Lower leg skin (tissue), 4 donors: ENCODE measurements at regions not wholly inside any gene's neighbourhood (a gene's known extent, or its start where the extent isn't known, plus 50 kb on each side); places are given as distances from the start of the nearest gene placed in this dataset.

Experiments used
- DNase-seq, 2 donors: peaks; one replicate each; pipeline ENCODE4 v3.0.0-alpha.2; 2019; ENCODE audit warnings: low spot score in 2 of 2
- H3K4me3 ChIP-seq: fragments of 200-600 bp; sonication (generic); 2 replicates; pipeline ENCODE4 v1.5.1; 2017; ENCODE audit warnings: mild to moderate bottlenecking, low read depth; ENCODE audit not compliant: poor library complexity, severe bottlenecking
- POLR2A ChIP-seq, 2 donors: fragments of 450-650 bp; IDR thresholded peaks; one replicate each; pipeline ENCODE4 v1.6.1; 2016 to 2017; ENCODE audit warnings: antibody characterized with exemption in 2 of 2, mild to moderate bottlenecking in 1 of 2, moderate library complexity in 1 of 2
- WGBS, 2 donors: methylation state at CpG; one replicate each; pipeline ENCODE4 v1.1.5; 2018; 5-methylcytosine and 5-hydroxymethylcytosine counted together
- intact Hi-C: fragments of 100-400 bp; cut with DNase I; formaldehyde crosslinking; loops from one replicate; pipeline ENCODE4 v1.15.0; 2023; ENCODE audit warnings: low total_unique reads
- TF ChIP-seq, protein P1 (sequence below), 3 donors: fragments of 450-650 bp; IDR thresholded peaks; one replicate each; pipeline ENCODE4 v1.5.1; 2016; ENCODE audit warnings: antibody characterized with exemption in 3 of 3, mild to moderate bottlenecking in 3 of 3, moderate library complexity in 2 of 3

DNA sequence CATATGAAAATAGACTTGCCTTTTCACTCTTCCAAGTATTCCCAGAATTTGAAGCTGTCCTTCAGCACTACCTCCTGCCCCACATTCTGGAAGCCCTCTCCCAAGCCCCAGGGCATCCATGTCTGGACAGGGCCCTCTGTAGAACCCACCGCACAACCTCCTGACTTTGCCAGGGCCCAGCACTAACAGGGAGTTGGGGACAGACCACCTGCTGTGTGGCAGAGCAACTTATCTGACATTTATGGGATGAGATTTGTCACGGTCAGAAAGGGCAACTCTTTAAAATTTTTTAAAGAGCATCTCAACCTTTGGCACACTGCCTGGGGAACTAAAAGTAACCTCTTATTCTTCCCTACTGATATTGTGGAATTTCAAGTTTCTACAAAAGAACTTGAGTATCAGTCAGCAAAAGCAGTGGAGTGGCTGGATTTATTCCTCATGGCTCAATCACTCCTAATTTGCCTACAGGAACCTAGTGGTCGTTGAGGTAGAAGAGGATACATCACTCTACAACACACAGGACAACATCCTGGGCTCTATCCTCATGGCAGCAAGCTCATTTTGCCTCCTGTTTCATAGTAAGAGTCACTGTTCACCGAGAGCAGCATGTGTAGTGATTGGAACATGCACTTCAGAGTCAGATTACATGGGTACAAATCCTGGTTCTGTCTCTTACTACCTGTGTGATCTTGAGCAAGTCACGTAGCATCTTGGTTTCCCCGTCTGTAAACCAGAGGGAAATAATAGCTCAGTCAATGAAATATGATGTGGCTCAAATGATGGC lies 285.3 kb downstream of the ENC1 start:
- DNase-seq, result no peak
- intact Hi-C loops, result no loop called here
- TF ChIP-seq, protein P1, sequence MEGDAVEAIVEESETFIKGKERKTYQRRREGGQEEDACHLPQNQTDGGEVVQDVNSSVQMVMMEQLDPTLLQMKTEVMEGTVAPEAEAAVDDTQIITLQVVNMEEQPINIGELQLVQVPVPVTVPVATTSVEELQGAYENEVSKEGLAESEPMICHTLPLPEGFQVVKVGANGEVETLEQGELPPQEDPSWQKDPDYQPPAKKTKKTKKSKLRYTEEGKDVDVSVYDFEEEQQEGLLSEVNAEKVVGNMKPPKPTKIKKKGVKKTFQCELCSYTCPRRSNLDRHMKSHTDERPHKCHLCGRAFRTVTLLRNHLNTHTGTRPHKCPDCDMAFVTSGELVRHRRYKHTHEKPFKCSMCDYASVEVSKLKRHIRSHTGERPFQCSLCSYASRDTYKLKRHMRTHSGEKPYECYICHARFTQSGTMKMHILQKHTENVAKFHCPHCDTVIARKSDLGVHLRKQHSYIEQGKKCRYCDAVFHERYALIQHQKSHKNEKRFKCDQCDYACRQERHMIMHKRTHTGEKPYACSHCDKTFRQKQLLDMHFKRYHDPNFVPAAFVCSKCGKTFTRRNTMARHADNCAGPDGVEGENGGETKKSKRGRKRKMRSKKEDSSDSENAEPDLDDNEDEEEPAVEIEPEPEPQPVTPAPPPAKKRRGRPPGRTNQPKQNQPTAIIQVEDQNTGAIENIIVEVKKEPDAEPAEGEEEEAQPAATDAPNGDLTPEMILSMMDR (IDR thresholded peaks at IDR 0.05), result no peak
- TF ChIP-seq POLR2A (IDR thresholded peaks at IDR 0.05), result no peak
- H3K4me3 ChIP-seq, result no peak overlapping the region
- 87 to 88% methylated on average over 6 of the region's 6 CpGs for WGBS, 2 donors

GRCh38 chr5:74352256-74352655 lies 288.3 kb downstream of the ENC1 start:
- TF ChIP-seq POLR2A (IDR thresholded peaks at IDR 0.05), result no peak
- TF ChIP-seq, protein P1 (IDR thresholded peaks at IDR 0.05), result no peak
- WGBS, 2 donors, result 68 to 71% methylated on average over 4 of the region's 4 CpGs
- intact Hi-C loops, result no loop called here
- no peak for DNase-seq
- H3K4me3 ChIP-seq, result no peak overlapping the region

DNA sequence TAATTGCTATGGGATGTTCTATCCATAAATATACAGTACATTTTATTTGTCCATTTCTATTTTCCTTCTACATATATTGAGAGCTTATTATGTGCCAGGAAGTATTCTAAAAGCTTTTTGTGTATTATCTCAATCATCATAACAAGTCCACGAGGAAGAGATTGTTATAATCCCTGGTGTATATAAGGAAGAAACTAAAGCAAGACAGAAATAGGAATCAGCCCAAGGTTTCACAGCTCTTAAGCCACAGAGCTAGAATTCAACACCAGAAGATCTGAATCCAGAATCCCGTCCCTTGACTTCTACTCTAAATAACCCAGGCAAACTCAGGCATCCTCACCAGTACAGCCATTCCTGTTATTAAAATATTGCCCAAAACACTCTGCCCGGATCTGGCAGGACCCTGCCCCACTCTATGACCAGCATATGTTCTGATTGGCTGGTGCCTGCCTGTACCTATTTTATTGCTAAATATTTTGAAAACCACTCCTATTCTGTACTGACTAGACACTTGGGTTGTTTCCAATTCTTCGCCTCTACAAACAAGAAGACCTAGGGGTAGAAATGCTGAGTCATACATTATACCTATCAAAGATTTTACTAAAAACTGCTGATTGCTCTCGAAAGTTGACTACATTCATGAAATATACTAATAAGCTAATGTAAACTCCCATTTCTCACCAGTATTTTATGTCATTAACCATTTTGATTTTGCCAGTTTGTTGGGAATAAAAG lies 297.4 kb downstream of the ENC1 start:
- H3K4me3 ChIP-seq, result no peak overlapping the region
- no peak for DNase-seq
- TF ChIP-seq POLR2A (IDR thresholded peaks at IDR 0.05), result no peak
- TF ChIP-seq, protein P1 (IDR thresholded peaks at IDR 0.05), result no peak
- 57 to 58% methylated on average over 5 of the region's 5 CpGs for WGBS, 2 donors
- intact Hi-C loops, result no loop called here

DNA sequence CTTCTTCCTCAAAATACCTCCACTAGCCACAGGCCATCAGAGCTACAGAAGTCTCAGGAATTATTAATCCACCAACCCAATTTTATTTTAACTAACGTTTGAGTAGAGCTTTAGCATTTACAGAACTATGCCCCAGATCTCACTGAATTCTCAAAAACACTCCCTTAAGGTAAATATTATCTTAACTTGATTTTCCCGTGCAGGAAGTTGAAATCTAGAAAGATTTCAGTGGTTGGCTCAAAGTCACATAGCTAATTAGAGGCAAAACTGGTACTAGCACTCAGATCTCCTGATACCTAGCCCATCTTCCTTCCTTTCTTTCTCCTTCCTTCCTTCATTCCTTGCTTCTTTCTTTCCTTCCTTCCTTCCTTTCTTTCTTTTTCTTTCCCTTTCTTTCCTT lies 298.3 kb downstream of the ENC1 start:
- no peak for DNase-seq
- intact Hi-C loops, result no loop called here
- TF ChIP-seq, protein P1 (IDR thresholded peaks at IDR 0.05), result no peak
- no peak overlapping the region for H3K4me3 ChIP-seq
- 51 to 73% methylated on average over 2 of the region's 2 CpGs for WGBS, 2 donors

- TF ChIP-seq, protein P1 (IDR thresholded peaks at IDR 0.05), result no peak
- TF ChIP-seq POLR2A (IDR thresholded peaks at IDR 0.05), result no peak
- DNase-seq, result no peak
- WGBS, 2 donors, result 53 to 62% methylated on average over 2 of the region's 2 CpGs
- H3K4me3 ChIP-seq, result no peak overlapping the region
- intact Hi-C loops, result no loop called here
These were observed 299.3 kb downstream of the ENC1 start for GRCh38 chr5:74341221-74341620.
